SU-DHL-6 (cell line): ENCODE measurements at regions not wholly inside any gene's neighbourhood (a gene's known extent, or its start where the extent isn't known, plus 50 kb on each side); places are given as distances from the start of the nearest gene placed in this dataset.

ENCODE experiments used
- H2AFZ ChIP-seq: fragments of 200-600 bp; sonication (generic); 2 replicates; pipeline ENCODE4 v1.6.1; 2014; ENCODE audit warnings: low read depth, mild to moderate bottlenecking, moderate library complexity, mixed read lengths, antibody characterized with exemption, low read length; ENCODE audit not compliant: severe bottlenecking
- H3F3A ChIP-seq: fragments of 200-600 bp; shearing (Covaris generic); 2 replicates; pipeline ENCODE4 v1.6.0; 2016; ENCODE audit warnings: antibody characterized with exemption, mild to moderate bottlenecking; ENCODE audit not compliant: insufficient read depth
- H3K27ac ChIP-seq: fragments of 200-600 bp; sonication (generic); 2 replicates; pipeline ENCODE4 v1.5.1; 2016; ENCODE audit warnings: low read depth, mild to moderate bottlenecking, low read length, moderate library complexity, mixed read lengths
- H3K27me3 ChIP-seq: fragments of 200-600 bp; sonication (generic), shearing (Covaris generic); 2 replicates; pipeline ENCODE4 v1.6.0; 2014; ENCODE audit warnings: mild to moderate bottlenecking, low read length
- H3K36me3 ChIP-seq: fragments of 200-600 bp; sonication (generic); 2 replicates; pipeline ENCODE4 v1.6.1; 2014; ENCODE audit warnings: mild to moderate bottlenecking, low read length, mixed read lengths
- H3K4me2 ChIP-seq: fragments of 300-600, 200-600 bp; shearing (Covaris generic), sonication (generic); 2 replicates; pipeline ENCODE4 v1.6.0; 2014; ENCODE audit warnings: low read length, low read depth, mild to moderate bottlenecking; ENCODE audit not compliant: poor library complexity, severe bottlenecking
- H3K4me3 ChIP-seq: fragments of 200-600 bp; sonication (generic); 2 replicates; pipeline ENCODE4 v1.5.1; 2014; ENCODE audit warnings: antibody characterized with exemption, low read length, mild to moderate bottlenecking, mixed read lengths; ENCODE audit not compliant: insufficient read depth, poor library complexity, severe bottlenecking
- H3K79me2 ChIP-seq: fragments of 200-600 bp; sonication (generic); 2 replicates; pipeline ENCODE4 v1.6.1; 2014; ENCODE audit warnings: mild to moderate bottlenecking, low read length, moderate library complexity; ENCODE audit not compliant: insufficient read depth
- H3K9ac ChIP-seq: fragments of 200-600 bp; sonication (generic); 2 replicates; pipeline ENCODE4 v1.7.0; 2014; ENCODE audit warnings: mild to moderate bottlenecking, low read length
- H3K9me2 ChIP-seq: fragments of 200-600 bp; sonication (generic); replicated peaks from 2 replicates; pipeline ENCODE4 v1.6.1; 2014; ENCODE audit warnings: low read length; ENCODE audit not compliant: insufficient read depth
- H3K9me3 ChIP-seq: fragments of 200-600 bp; sonication (generic); 2 replicates; pipeline ENCODE4 v1.6.1; 2014; ENCODE audit warnings: low read length, mixed read lengths; ENCODE audit not compliant: insufficient read depth
- H4K20me1 ChIP-seq: fragments of 200-600 bp; sonication (generic); 2 replicates; pipeline ENCODE4 v1.6.1; 2014; ENCODE audit warnings: low read depth, mild to moderate bottlenecking, antibody characterized with exemption, low read length, moderate library complexity, mixed read lengths
- CTCF ChIP-seq: fragments of 200-600 bp; sonication (generic); IDR thresholded peaks from one replicate; pipeline ENCODE4 v1.5.1; 2017; ENCODE audit warnings: antibody characterized with exemption, mild to moderate bottlenecking, low read length, moderate library complexity; ENCODE audit not compliant: insufficient read depth, poor library complexity, severe bottlenecking
- EZH2phosphoT487 ChIP-seq: fragments of 200-600 bp; sonication (generic), shearing (Covaris generic); conservative IDR thresholded peaks from 2 replicates; pipeline ENCODE4 v1.6.1; 2018; ENCODE audit warnings: mild to moderate bottlenecking, antibody characterized with exemption, low read length, moderate library complexity, mixed read lengths

- Histone ChIP-seq H3K36me3 (no peaks in the 10 kb centered on the region), H3K4me2 (no peak overlapping the region), H4K20me1 (no peaks in the 10 kb centered on the region), H3F3A (no peaks in the 10 kb centered on the region), H3K27ac (no peak overlapping the region), H3K9ac (no peak overlapping the region), H2AFZ (no peak overlapping the region), H3K79me2 (no peaks in the 10 kb centered on the region), H3K9me2 (no peaks in the 10 kb centered on the region), H3K9me3 (no peaks in the 10 kb centered on the region), H3K27me3 (no peaks in the 10 kb centered on the region), H3K4me3 (no peak overlapping the region)
- TF ChIP-seq CTCF: no peak
- no peak for TF ChIP-seq EZH2phosphoT487
These were observed 390.9 kb upstream of the NRSN1 start for GRCh38 chr6:23735151-23735550.

GRCh38 chr6:23736577-23736976 lies 389.4 kb upstream of the NRSN1 start:
- no peak overlapping the region for H3K4me2 ChIP-seq
- no peaks in the 10 kb centered on the region for H3K79me2 ChIP-seq
- no peak overlapping the region for H3K9ac ChIP-seq
- TF ChIP-seq CTCF (no peak), EZH2phosphoT487 (no peak)
- H4K20me1 ChIP-seq: no peaks in the 10 kb centered on the region
- no peak overlapping the region for H3K27ac ChIP-seq
- H2AFZ ChIP-seq: no peak overlapping the region
- H3K9me2 ChIP-seq: no peaks in the 10 kb centered on the region
- no peaks in the 10 kb centered on the region for H3F3A ChIP-seq
- H3K4me3 ChIP-seq: no peak overlapping the region
- H3K27me3 ChIP-seq: no peaks in the 10 kb centered on the region
- H3K9me3 ChIP-seq: no peaks in the 10 kb centered on the region
- no peaks in the 10 kb centered on the region for H3K36me3 ChIP-seq

- H3K9me3 ChIP-seq: no peaks in the 10 kb centered on the region
- no peaks in the 10 kb centered on the region for H3K9me2 ChIP-seq
- H3K36me3 ChIP-seq: no peaks in the 10 kb centered on the region
- no peak overlapping the region for H3K4me3 ChIP-seq
- no peaks in the 10 kb centered on the region for H3K79me2 ChIP-seq
- TF ChIP-seq EZH2phosphoT487 (no peak), CTCF (no peak)
- H2AFZ ChIP-seq: no peak overlapping the region
- H3K4me2 ChIP-seq: no peak overlapping the region
- H3K27me3 ChIP-seq: no peaks in the 10 kb centered on the region
- H3K9ac ChIP-seq: no peak overlapping the region
- no peak overlapping the region for H3K27ac ChIP-seq
- H3F3A ChIP-seq: no peaks in the 10 kb centered on the region
- no peaks in the 10 kb centered on the region for H4K20me1 ChIP-seq
These were observed 378.8 kb upstream of the NRSN1 start for GRCh38 chr6:23747239-23747638.

- no peaks in the 10 kb centered on the region for H3K79me2 ChIP-seq
- H3K9me2 ChIP-seq: no peaks in the 10 kb centered on the region
- no peak overlapping the region for H3K4me3 ChIP-seq
- no peak overlapping the region for H3K9ac ChIP-seq
- no peaks in the 10 kb centered on the region for H3F3A ChIP-seq
- TF ChIP-seq EZH2phosphoT487 (no peak), CTCF (no peak)
- H3K27ac ChIP-seq: no peak overlapping the region
- H3K36me3 ChIP-seq: no peaks in the 10 kb centered on the region
- H2AFZ ChIP-seq: no peak overlapping the region
- H3K27me3 ChIP-seq: no peaks in the 10 kb centered on the region
- H3K9me3 ChIP-seq: no peaks in the 10 kb centered on the region
- H3K4me2 ChIP-seq: no peak overlapping the region
- no peaks in the 10 kb centered on the region for H4K20me1 ChIP-seq
These were observed 373.6 kb upstream of the NRSN1 start for GRCh38 chr6:23752414-23752813.
